HFFc6 (cell line): ENCODE measurements at regions not wholly inside any gene's neighbourhood (a gene's known extent, or its start where the extent isn't known, plus 50 kb on each side); places are given as distances from the start of the nearest gene placed in this dataset.

Experiments
- DNase-seq: peaks from one replicate; pipeline ENCODE4 v3.0.0-alpha.2; 2018
- H3K27ac Mint-ChIP-seq: 2 replicates; pipeline ENCODE4 v1.8.0; 2020; ENCODE audit warnings: mild to moderate bottlenecking, mixed read lengths
- H3K27me3 Mint-ChIP-seq: 2 replicates; pipeline ENCODE4 v1.8.0; 2021; ENCODE audit warnings: mild to moderate bottlenecking, moderate library complexity, mixed read lengths; ENCODE audit not compliant: insufficient read depth
- H3K36me3 Mint-ChIP-seq: 2 replicates; pipeline ENCODE4 v1.8.0; 2021; ENCODE audit warnings: low read depth, mixed read lengths
- H3K4me1 Mint-ChIP-seq: 2 replicates; pipeline ENCODE4 v1.8.0; 2020; ENCODE audit warnings: low read depth, mixed read lengths
- H3K4me3 Mint-ChIP-seq: 2 replicates; pipeline ENCODE4 v1.8.0; 2020; ENCODE audit warnings: mild to moderate bottlenecking, moderate library complexity, mixed read lengths
- H3K9me3 Mint-ChIP-seq: 2 replicates; pipeline ENCODE4 v1.8.0; 2020; ENCODE audit warnings: mild to moderate bottlenecking, mixed read lengths
- TF ChIP-seq, protein P1 (sequence below): fragments of 200-600 bp; sonication (generic); IDR thresholded peaks from 2 replicates; pipeline ENCODE4 v1.5.0; 2021; ENCODE audit warnings: antibody characterized with exemption, mild to moderate bottlenecking

DNA sequence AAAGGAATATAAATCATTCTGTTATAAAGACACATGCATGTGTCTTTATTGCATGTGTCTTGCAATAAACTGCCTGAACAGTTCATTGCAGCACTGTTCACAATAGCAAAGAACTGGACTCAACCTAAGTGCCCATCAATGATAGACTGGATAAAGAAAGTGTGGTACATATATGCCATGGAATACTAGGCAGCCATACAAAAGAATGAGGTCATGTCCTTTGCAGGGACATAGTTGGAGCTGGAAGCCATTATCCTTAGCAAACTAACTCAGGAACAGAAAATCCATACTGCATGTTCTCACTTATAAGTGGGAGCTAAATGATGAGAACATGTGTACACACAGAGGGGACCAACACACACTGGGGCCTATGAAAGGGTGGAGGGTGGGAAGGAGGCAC is 63.7 kb upstream of the CHD1 start:
- no peaks in the 10 kb centered on the region for H3K36me3 Mint-ChIP-seq
- H3K27me3 Mint-ChIP-seq, result peaks cover 3% of the 10 kb centered on the region; the same call in 1 of the 2 replicates
- no peaks in the 10 kb centered on the region for H3K4me1 Mint-ChIP-seq
- no peak overlapping the region for H3K27ac Mint-ChIP-seq
- TF ChIP-seq, protein P1, sequence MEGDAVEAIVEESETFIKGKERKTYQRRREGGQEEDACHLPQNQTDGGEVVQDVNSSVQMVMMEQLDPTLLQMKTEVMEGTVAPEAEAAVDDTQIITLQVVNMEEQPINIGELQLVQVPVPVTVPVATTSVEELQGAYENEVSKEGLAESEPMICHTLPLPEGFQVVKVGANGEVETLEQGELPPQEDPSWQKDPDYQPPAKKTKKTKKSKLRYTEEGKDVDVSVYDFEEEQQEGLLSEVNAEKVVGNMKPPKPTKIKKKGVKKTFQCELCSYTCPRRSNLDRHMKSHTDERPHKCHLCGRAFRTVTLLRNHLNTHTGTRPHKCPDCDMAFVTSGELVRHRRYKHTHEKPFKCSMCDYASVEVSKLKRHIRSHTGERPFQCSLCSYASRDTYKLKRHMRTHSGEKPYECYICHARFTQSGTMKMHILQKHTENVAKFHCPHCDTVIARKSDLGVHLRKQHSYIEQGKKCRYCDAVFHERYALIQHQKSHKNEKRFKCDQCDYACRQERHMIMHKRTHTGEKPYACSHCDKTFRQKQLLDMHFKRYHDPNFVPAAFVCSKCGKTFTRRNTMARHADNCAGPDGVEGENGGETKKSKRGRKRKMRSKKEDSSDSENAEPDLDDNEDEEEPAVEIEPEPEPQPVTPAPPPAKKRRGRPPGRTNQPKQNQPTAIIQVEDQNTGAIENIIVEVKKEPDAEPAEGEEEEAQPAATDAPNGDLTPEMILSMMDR, result no peak
- H3K4me3 Mint-ChIP-seq, result no peak overlapping the region
- no peaks in the 10 kb centered on the region for H3K9me3 Mint-ChIP-seq
- DNase-seq, result no peak

GRCh38 chr5:98989727-98990126 is 60.9 kb upstream of the CHD1 start:
- TF ChIP-seq, protein P1, result no peak
- DNase-seq, result no peak
- Mint-ChIP-seq H3K4me3 (no peak overlapping the region), H3K36me3 (no peaks in the 10 kb centered on the region), H3K27me3 (peaks cover 5% of the 10 kb centered on the region; the same call in 1 of the 2 replicates), H3K9me3 (no peaks in the 10 kb centered on the region), H3K27ac (no peak overlapping the region), H3K4me1 (no peaks in the 10 kb centered on the region)

DNA sequence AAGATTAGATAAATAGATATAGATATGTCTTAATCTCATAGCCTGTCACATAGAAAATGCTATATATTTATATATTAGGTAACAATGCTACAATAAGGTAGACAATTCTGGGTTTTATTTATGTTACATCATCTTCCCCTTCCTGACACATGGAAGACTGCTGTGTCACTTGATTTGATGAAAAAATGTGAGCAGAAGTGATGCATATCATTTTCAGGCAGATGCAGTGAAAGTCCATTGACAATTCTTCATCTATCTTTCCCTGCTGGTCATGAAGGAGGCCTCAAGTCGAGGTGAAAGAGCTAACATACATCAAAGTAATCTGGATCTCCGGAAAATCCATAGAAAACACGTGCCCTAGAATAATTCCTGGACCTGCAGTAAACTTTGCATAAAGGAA is 57.8 kb upstream of the CHD1 start:
- Mint-ChIP-seq H3K27ac (no peak overlapping the region), H3K36me3 (no peaks in the 10 kb centered on the region), H3K9me3 (no peaks in the 10 kb centered on the region)

DNA sequence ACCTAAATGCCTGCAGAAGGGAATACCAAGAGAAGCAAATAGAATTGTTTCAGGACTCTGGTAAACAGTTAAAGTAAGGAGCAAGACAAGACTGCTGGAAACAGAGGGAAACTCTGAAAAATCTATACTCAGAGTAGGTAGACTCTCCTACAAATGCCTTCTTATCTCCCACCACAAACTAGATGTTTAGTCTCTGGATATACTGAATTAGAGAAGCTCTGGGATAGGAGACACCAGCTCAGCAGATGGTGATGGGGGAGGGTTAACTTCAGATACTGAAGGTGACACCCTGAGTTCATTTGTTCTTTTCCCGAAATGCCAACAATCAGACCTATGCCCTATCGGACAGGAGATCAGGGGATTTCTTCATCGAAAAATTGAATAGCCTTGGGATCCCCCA is 54.1 kb upstream of the CHD1 start:
- no peaks in the 10 kb centered on the region for H3K4me1 Mint-ChIP-seq
- TF ChIP-seq, protein P1, result no peak
- peaks cover 6% of the 10 kb centered on the region; the same call in 1 of the 2 replicates for H3K27me3 Mint-ChIP-seq

More for the DNA sequence above, 57.8 kb upstream of the CHD1 start:
- TF ChIP-seq, protein P1, result no peak
- peaks cover 8% of the 10 kb centered on the region; the same call in 1 of the 2 replicates for H3K27me3 Mint-ChIP-seq
- no peak for DNase-seq
- no peaks in the 10 kb centered on the region for H3K4me1 Mint-ChIP-seq
- H3K4me3 Mint-ChIP-seq, result no peak overlapping the region

More for the DNA sequence above, 54.1 kb upstream of the CHD1 start:
- Mint-ChIP-seq H3K27ac (no peak overlapping the region), H3K9me3 (no peaks in the 10 kb centered on the region), H3K4me3 (no peak overlapping the region), H3K36me3 (no peaks in the 10 kb centered on the region)
- no peak for DNase-seq
